Natural killer cell treated with Interleukin-12 subunit alpha and Interleukin-12 subunit beta and Interleukin-15 and Interleukin-18, amount 100 ng/mL, for 72 hours (primary cell): ENCODE measurements at regions not wholly inside any gene's neighbourhood (a gene's known extent, or its start where the extent isn't known, plus 50 kb on each side); places are given as distances from the start of the nearest gene placed in this dataset.

Experiments
- ATAC-seq, 2 donors: fragments of 150-1000 bp; cut with Tn5 transposase in 1 of 2; sonication (Bioruptor Pico), chemical (Tn5 transposase) in 1 of 2; 2 replicates each; pipeline ENCODE4 v1.10.0; 2021
- DNase-seq: peaks from one replicate; pipeline ENCODE4 v3.0.0; 2022; ENCODE audit warnings: low spot score
- H3K27ac Mint-ChIP-seq, 2 donors: 1 replicate in 1 of 2; 2 replicates in 1 of 2; pipeline ENCODE4 v1.8.0; 2022; ENCODE audit warnings: mixed read lengths in 2 of 2, mild to moderate bottlenecking in 1 of 2, moderate library complexity in 1 of 2
- H3K27me3 Mint-ChIP-seq, 2 donors: 1 replicate in 1 of 2; 2 replicates in 1 of 2; pipeline ENCODE4 v1.8.0; 2022; ENCODE audit warnings: mixed read lengths in 2 of 2
- H3K36me3 Mint-ChIP-seq: one replicate; pipeline ENCODE4 v1.8.0; 2022; ENCODE audit warnings: mixed read lengths
- H3K4me1 Mint-ChIP-seq, 2 donors: 1 replicate in 1 of 2; 2 replicates in 1 of 2; pipeline ENCODE4 v1.8.0; 2022; ENCODE audit warnings: low read depth in 2 of 2, mixed read lengths in 2 of 2, mild to moderate bottlenecking in 1 of 2
- H3K4me3 Mint-ChIP-seq: one replicate; pipeline ENCODE4 v1.8.0; 2022; ENCODE audit warnings: mixed read lengths
- H3K9me3 Mint-ChIP-seq: 2 replicates; pipeline ENCODE4 v1.8.0; 2022; ENCODE audit warnings: mixed read lengths

DNA sequence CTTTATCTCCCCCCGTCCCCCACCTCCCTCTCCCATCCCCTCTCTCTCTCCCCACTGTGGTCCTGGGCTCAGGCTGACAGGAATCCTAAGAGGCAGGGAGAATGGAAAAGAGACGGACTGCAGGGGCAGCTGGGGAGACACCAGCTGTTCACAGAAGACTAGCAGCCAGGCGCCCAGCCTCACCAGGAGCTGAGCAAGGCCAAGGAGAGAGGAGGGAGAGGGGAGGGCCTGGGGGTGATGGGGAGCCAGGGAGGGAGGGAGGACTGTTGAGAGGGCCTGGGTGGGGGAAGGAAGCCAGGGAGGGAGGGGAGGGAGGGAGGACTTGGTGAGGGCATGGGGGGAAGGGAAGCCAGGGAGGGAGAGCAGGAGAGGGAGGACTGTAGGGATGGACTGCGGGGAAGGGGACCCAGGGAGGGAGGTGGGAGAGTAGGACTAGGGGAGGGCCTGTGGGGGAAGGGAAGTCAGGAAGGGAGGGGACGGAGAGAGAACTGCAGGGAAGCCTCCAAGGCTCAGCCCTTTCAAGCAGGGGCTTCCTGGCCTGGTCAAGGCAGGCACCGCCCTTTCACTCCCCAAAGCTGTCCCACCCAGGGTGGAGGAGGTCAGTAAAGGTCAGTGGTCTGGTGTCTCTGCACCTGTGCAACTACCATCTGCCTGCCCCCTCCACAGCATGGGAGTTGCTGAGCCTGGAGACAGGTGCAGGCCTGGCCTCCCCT is 517.7 kb upstream of the MYT1L start:
- no peak for DNase-seq
- no peaks in the 10 kb centered on the region for H3K4me1 Mint-ChIP-seq
- H3K36me3 Mint-ChIP-seq = no peaks in the 10 kb centered on the region
- ATAC-seq = no peak
- no peaks in the 10 kb centered on the region for H3K9me3 Mint-ChIP-seq
- no peaks in the 10 kb centered on the region for H3K27me3 Mint-ChIP-seq
- no peak overlapping the region for H3K4me3 Mint-ChIP-seq
- no peak overlapping the region for H3K27ac Mint-ChIP-seq

GRCh38 chr2:2848198-2848597 is 517.1 kb upstream of the MYT1L start:
- Mint-ChIP-seq H3K9me3 (no peaks in the 10 kb centered on the region), H3K4me3 (no peak overlapping the region), H3K4me1 (no peaks in the 10 kb centered on the region), H3K36me3 (no peaks in the 10 kb centered on the region), H3K27ac (no peak overlapping the region), H3K27me3 (no peaks in the 10 kb centered on the region)
- DNase-seq (no peak), ATAC-seq (no peak)

DNA sequence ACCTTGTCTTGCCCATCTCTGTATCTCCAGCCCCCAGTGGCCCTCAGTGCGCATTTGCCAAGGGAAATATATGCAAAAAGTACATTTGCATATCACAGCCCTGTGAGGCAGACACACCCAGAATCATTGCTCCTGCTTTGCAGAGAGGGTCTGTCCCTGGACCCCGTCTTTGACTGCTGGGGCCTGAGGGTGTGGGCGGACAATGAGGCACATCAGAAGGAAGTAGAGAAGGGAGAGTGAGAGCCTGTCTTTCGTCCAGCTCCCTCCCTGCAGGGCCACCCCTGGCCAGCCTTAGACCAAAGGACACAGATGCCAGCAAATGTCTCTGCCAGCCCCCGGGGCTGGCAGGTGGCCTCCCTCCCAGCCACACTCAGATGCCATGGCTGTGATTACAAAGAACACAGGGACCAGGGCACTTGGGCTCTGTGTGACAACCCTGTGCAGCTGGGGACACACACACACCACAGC is 516.2 kb upstream of the MYT1L start:
- H3K27ac Mint-ChIP-seq = no peak overlapping the region
- no peaks in the 10 kb centered on the region for H3K4me1 Mint-ChIP-seq
- no peaks in the 10 kb centered on the region for H3K36me3 Mint-ChIP-seq
- H3K27me3 Mint-ChIP-seq = no peaks in the 10 kb centered on the region
- DNase-seq (no peak), ATAC-seq (no peak)
- no peak overlapping the region for H3K4me3 Mint-ChIP-seq
- no peaks in the 10 kb centered on the region for H3K9me3 Mint-ChIP-seq

GRCh38 chr2:2846332-2847208 is 515.5 kb upstream of the MYT1L start:
- Mint-ChIP-seq H3K4me1 (no peaks in the 10 kb centered on the region), H3K27me3 (no peaks in the 10 kb centered on the region), H3K4me3 (no peak overlapping the region), H3K9me3 (no peaks in the 10 kb centered on the region), H3K36me3 (no peaks in the 10 kb centered on the region), H3K27ac (no peak overlapping the region)
- DNase-seq = no peak
- ATAC-seq = no peak

DNA sequence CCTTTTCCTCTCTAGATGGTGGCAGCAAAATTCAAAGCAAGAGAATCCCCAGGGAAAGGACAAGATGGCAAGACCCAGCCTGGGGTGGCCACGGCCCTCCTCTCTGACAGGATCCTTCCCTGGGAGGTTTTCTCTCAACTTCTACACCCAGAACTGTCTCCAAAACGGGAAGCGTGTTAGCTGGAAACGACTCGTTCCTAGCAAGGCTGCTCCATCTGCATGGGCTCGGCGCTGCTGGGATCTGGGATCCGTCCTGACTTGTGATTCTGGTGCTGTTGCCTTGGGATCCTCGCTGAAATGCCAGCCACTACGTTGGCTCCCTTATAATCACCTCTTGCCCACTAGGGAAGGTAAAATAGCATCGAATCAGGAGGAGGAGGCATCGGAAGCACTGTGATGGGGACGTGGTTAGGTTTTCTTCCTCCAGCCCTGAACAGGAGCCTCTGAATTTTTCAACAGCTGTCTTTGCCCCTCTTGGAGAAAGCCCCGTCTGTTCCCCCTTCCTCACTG is 514.8 kb upstream of the MYT1L start:
- no peaks in the 10 kb centered on the region for H3K4me1 Mint-ChIP-seq
- no peaks in the 10 kb centered on the region for H3K36me3 Mint-ChIP-seq
- no peak overlapping the region for H3K4me3 Mint-ChIP-seq
- ATAC-seq (no peak), DNase-seq (no peak)
- no peaks in the 10 kb centered on the region for H3K27me3 Mint-ChIP-seq
- H3K9me3 Mint-ChIP-seq = no peaks in the 10 kb centered on the region
- no peak overlapping the region for H3K27ac Mint-ChIP-seq

DNA sequence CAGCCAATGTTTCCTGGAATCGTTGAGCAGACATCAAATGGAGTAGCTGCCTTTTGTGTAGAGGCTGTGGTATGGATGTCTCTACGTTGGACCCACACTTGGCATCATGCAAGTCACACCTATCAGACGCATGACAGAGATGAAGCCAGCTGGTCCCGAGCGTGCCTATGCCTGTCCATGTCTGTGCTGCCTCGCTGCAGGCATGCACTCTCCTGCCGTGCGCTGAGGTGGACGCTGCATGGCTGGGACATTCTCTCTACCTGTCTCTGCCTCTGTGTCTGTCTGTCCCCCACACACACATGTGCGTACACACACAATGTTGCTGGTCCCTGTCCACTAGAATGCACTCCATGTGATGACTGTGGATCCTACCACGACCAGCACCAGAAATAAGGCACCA is 514.2 kb upstream of the MYT1L start:
- Mint-ChIP-seq H3K9me3 (no peaks in the 10 kb centered on the region), H3K4me1 (no peaks in the 10 kb centered on the region), H3K36me3 (no peaks in the 10 kb centered on the region), H3K27ac (no peak overlapping the region), H3K27me3 (no peaks in the 10 kb centered on the region), H3K4me3 (no peak overlapping the region)
- peak in 1 of 2 donors; percentile 13 for ATAC-seq
- no peak for DNase-seq

DNA sequence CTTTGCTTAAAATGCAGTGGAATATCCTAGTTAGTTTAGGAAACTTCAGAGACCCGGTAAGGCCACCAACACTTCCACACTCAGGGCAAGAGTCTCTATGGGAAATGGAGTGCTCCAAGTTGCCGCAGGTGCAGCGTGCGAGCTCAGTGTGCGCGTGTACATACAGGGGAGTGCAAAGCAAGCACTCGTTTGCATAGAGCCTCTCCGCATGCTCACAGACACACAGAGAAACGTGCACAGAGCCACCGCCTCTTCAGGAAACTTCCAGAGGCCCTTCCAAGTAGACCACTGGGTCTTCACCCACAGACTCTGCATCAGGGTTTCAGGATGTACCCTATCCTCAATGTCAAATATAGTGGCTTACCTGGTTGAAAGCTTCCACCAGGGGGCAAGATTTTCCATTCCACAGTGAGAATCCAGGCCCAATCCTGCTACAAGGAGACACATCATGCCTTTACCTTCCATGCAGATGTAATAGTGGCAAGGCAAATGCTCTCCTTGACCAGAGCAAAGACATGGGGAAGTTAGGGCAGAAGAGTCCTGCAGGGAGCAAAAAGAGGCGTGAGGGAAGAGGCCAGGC is 513.0 kb upstream of the MYT1L start:
- Mint-ChIP-seq H3K36me3 (no peaks in the 10 kb centered on the region), H3K27me3 (no peaks in the 10 kb centered on the region), H3K4me3 (no peak overlapping the region), H3K27ac (no peak overlapping the region), H3K9me3 (no peaks in the 10 kb centered on the region), H3K4me1 (no peaks in the 10 kb centered on the region)
- DNase-seq (no peak), ATAC-seq (no peak)

DNA sequence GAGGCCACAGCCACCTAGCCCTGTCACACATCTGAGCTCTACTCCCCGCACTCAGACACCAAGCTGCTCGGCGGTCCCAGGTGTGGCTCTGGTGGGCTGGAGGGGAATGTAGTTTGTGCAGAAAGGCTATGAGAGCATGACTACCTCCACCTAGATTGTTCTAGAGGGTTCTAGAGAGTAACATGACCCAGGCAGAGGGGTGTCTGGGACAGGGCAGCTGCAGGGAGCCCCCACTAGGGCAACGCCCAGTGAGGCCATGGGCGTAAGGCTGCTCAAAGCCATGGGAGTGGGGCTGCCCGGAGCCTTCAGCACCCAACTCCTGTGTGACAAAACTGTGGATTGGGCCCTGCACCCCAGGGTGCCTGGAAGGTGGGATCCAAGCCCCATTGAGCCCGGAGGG is 511.4 kb upstream of the MYT1L start:
- Mint-ChIP-seq H3K27me3 (no peaks in the 10 kb centered on the region), H3K27ac (no peak overlapping the region), H3K4me1 (peaks cover 0 to 4% of the 10 kb centered on the region in 2 donors), H3K4me3 (no peak overlapping the region), H3K36me3 (no peaks in the 10 kb centered on the region), H3K9me3 (peaks cover 2% of the 10 kb centered on the region)
- no peak for DNase-seq
- ATAC-seq = no peak

- Mint-ChIP-seq H3K36me3 (no peaks in the 10 kb centered on the region), H3K4me1 (peaks cover 0 to 4% of the 10 kb centered on the region in 2 donors), H3K27me3 (no peaks in the 10 kb centered on the region), H3K27ac (no peak overlapping the region), H3K4me3 (no peak overlapping the region), H3K9me3 (peaks cover 4% of the 10 kb centered on the region)
- ATAC-seq (no peak), DNase-seq (no peak)
These were observed 509.7 kb upstream of the MYT1L start for GRCh38 chr2:2840681-2841300.

DNA sequence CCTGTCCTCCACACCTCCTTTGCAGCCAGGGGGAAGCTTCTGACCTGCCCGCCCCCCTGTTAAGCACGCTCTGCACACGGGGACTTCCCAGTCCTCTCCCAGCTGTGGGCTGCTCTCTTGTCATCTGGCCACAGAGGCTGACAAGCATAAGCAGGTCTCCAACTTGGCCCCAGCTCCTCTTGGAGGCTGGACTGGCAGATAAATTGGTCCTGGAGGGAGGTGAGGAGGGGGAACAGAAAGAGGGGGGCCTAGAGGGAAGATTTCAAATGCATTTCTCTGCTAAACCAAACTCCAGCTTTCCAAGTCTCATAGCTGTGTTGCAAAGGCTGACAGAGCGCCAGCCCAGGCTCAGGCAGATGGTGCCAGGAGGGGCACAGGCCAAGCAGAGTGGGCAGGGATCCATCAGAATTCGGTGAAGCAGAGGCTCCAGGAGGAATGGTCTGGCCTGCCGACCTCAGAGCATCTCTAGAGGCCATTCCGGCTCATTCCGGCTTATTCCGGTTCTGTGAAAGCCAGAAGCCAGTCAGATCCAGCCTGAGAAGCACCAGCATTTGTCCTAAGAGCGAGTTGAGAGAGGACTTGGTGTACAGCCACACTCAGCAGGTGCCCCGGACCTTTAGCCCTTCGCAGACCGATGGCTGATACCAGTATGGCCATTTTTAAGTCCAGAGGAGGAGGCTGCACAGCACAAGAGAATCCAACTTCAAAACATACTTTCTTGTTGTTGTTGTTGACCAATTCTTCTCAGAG is 508.9 kb upstream of the MYT1L start:
- DNase-seq (no peak), ATAC-seq (no peak)
- no peak overlapping the region for H3K4me3 Mint-ChIP-seq
- no peaks in the 10 kb centered on the region for H3K27me3 Mint-ChIP-seq
- peaks cover 6% of the 10 kb centered on the region for H3K9me3 Mint-ChIP-seq
- no peaks in the 10 kb centered on the region for H3K36me3 Mint-ChIP-seq
- H3K4me1 Mint-ChIP-seq = peaks cover 0 to 4% of the 10 kb centered on the region in 2 donors
- H3K27ac Mint-ChIP-seq = no peak overlapping the region

GRCh38 chr2:2839393-2839781 is 508.3 kb upstream of the MYT1L start:
- H3K4me1 Mint-ChIP-seq = peaks cover 0 to 4% of the 10 kb centered on the region in 2 donors
- H3K27ac Mint-ChIP-seq = no peak overlapping the region
- H3K27me3 Mint-ChIP-seq = no peaks in the 10 kb centered on the region
- H3K36me3 Mint-ChIP-seq = no peaks in the 10 kb centered on the region
- H3K4me3 Mint-ChIP-seq = no peak overlapping the region
- ATAC-seq = no peak
- DNase-seq = no peak
- peaks cover 6% of the 10 kb centered on the region for H3K9me3 Mint-ChIP-seq

GRCh38 chr2:2838548-2838845 is 507.4 kb upstream of the MYT1L start:
- Mint-ChIP-seq H3K9me3 (peaks cover 6% of the 10 kb centered on the region), H3K27ac (no peak overlapping the region), H3K4me3 (no peak overlapping the region), H3K4me1 (peaks cover 0 to 4% of the 10 kb centered on the region in 2 donors), H3K27me3 (no peaks in the 10 kb centered on the region), H3K36me3 (no peaks in the 10 kb centered on the region)
- no peak for ATAC-seq
- no peak for DNase-seq

DNA sequence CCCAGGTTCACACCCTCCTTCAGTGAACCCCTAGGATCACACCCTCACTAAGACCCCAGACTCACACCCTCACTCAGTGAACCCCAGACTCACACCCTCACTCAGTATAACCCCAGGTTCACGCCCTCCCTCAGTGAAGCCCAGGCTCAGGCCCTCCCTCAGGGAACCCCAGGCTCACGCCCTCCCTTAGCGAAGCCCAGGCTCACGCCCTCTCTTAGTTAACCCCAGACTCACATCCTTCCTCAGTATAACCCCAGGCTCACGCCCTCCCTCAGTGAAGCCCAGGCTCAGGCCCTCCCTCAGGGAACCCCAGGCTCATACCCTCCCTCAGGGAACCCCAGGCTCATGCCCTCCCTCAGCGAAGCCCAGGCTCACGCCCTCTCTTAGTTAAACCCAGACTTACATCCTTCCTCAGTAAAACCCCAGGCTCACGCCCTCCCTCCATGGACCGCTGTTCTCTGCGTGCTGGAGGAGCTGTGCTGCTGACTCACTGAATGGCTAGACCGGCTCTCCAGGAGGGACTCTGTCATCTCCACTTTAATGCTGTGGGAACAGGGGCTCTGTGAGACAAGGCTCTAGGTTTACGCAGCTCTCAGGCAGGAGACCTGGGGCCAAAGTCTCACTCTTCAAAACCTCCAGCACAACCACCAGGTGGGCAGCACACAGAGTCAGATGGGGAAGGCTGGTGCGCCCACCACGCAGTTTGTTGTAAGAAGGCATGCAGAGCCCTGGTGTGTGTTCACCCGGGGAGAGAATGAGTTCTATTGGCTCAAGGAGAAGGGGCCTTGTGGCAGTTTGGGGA is 506.9 kb upstream of the MYT1L start:
- no peak overlapping the region for H3K27ac Mint-ChIP-seq

More for the DNA sequence above, 506.9 kb upstream of the MYT1L start:
- ATAC-seq (peak; percentile 19 to 30), DNase-seq (no peak)
- H3K36me3 Mint-ChIP-seq = no peaks in the 10 kb centered on the region
- H3K27me3 Mint-ChIP-seq = no peaks in the 10 kb centered on the region
- no peak overlapping the region for H3K4me3 Mint-ChIP-seq
- peaks cover 0 to 4% of the 10 kb centered on the region in 2 donors for H3K4me1 Mint-ChIP-seq
- peaks cover 6% of the 10 kb centered on the region for H3K9me3 Mint-ChIP-seq
